HG03558 (cell line): ENCODE measurements at regions not wholly inside any gene's neighbourhood (a gene's known extent, or its start where the extent isn't known, plus 50 kb on each side); places are given as distances from the start of the nearest gene placed in this dataset.

ENCODE experiments used
- ATAC-seq: cut with Tn5 transposase; IDR thresholded peaks from one replicate; pipeline ENCODE4 v1.9.1; 2021; ENCODE audit warnings: moderate number of reproducible peaks; ENCODE audit not compliant: unreplicated experiment; ENCODE audit errors: extremely low read depth

DNA sequence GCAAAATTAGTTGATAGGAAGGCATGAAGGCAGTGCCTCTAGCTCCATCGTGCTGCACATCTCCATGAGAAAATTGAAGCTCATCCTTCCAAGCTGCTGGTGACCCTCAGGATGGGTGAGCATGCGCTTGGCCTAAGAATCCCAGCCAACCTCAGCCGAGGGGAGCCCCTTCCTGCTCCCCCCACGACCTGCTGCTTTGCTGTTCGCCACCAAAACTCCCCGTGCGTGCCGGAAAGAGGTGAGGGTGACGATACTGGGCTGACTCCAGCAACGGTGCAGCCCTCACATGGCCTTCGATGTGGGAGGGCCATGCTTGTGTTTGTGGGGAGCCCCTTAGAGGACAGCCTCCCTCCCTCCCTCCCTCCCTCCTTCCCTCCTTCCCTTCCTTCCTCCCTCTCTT lies 660.9 kb downstream of the BRD1 start:
- no peak for ATAC-seq

DNA sequence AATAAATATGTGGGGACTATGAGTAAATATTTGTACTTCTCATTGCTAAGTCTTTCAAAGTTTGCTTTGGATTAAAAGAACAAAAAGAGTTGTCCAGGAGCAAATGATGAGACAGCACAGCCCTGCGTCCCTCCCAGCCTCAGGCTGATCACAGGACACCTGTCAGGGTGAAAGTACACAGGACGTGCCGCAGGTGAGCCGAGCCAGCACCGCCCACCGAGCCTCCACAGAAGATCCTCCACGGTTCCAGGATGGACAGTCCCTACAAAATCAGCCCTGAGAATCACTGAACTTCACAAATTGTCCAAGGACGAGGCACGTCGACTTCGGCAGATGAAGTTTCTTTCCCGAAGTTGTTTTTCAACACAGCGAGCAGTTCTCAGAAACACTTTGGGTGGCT lies 661.5 kb downstream of the BRD1 start:
- no peak for ATAC-seq

DNA sequence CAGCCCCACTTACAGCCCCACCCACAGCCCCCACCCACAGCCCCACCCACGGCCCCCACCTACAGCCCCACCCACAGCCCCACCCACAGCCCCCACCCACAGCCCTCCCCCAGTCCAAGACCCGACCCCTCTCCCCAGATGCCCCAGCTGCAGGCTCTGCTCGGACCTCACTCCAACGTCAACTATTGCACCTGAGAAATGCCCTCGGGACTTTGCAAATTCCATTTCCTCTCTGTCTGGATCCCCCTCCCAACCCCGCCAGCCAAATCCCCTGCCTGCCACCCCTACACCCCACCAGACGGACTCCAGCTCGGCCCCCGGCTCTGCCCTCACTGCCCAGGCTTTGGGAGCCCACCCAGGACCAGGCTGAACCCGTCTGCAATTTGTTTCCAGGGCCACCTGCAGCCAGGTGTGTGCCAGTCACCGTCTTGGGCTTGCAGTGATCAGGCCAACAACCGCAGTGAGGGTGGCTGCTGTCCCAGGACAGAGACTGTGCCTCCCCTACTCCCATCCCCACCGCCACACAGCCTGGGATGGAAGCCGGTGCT lies 662.8 kb downstream of the BRD1 start:
- ATAC-seq = no peak

DNA sequence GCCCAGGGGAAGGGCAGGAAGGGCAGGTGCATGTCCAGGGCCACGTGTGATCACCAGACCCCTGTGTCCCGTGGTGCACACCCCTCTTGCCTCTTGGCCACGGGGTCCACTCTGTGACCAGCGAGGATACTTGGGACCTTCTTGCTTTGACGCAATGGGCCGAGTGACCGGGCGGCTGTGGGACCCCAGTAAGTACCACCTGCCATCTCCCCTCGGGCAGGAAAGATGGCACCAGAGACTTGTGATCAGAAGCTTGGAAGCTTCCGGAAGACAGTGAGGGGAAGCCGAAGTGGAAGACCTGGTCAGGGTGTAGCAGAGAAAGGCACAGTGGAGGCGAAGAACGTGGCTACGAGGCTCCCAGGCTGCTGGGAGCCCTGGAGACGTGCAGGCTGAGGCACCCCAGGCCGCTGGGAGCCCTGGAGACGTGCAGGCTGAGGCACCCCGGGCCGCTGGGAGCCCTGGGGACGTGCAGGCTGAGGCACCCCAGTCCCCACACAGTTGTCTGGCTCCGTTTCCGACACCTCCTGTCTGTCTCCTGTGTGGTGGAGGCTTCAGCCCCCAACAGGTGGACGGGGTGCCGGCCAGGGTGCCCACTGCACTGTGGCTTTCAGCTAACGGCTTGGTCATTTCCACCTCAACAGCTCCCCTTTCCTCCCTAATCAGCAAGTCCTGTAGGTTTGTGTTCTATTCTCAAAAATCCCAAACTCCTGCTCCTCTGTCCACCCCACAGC lies 663.5 kb downstream of the BRD1 start:
- ATAC-seq = no peak

DNA sequence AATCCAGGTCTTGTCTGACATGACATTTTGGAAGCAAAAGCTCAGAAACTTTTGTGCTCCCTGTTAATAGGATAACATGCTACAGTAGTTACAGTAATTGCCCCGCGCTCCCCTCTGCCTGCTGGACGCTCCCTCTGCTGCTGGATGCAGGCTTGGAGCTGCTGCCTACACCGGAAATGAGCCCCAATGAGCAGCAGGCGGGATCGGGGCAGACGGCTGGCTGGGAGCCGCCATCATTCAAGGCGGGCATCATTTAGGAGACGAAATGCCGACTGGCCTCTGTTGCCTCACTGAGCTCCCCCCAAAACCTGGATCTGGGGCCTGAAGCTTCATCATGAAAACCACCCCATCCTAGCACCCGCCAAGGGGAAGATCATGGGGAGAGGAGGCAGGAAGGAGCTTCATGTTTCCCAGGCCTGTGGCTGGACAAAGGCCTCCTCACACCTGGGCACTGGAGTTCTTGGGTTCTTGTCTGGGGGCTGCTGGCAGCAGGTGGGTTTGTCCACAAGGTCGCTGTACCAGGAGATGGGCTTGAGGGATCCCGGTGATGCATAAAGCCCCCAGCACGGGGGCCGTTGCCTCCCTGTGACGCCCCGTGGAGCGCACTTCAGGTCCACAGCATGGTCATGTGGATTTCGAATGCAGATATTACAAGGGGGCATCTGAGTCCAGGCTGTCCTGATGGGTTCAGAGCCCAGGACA lies 664.3 kb downstream of the BRD1 start:
- ATAC-seq = no peak

DNA sequence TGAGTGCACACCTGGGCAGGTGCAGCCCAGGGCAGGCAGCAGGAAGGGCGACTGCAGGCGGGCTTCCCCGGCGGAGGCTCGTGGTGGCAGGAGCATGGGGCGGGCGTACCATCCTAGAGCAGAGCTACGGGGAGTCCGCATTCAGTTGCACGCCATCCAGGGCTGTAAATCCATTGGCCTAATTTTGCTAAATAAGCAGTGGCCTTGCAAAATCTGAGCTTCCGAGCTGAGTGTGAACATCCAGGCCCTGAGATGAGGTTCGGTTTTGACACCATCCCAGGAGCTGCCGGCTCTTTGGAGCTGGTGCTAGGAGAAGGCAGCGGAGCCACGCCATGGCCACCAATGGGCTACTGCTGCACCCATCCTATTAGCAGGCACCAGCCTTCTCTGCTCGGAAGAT lies 664.8 kb downstream of the BRD1 start:
- ATAC-seq = no peak

DNA sequence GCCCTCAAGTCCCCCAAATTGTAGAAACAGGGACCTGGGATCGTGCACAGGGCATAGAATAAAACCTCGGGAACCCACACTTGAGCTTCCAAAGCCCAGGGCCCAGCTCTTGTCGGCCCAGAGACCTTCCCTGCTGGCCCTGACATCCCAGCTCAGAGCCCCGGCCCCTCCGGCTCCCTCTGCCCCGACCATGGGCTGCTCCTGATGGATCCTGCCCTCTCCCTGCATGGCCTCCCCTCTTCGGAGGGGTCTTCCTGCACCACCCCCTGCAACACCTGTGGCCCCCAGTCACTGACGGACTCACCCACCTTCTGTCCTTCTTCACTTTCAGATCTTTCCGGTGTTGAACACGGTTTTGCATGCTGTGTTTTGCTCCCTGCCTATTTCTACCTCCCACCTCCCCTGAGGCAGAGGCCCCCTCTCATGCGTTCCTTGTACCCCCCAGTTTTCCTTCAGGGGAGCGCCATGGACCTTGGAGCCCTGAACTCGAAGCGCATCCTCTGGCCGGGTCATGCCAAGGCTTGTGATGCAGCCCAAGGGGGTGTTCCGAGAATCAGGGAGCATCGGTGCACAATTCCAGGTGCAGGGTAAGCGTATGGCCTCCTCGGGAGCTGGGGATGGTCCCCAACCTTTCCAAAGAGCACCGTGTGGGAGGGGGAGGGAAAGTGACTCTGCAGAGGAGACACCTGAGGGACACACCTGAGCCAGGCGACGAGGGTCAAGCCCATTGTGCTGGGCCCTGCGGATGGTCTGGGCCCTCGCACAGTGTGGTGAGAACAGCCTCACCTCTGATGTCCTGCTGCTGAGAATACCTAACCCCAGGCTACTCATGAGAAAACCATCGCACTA lies 666.4 kb downstream of the BRD1 start:
- no peak for ATAC-seq

DNA sequence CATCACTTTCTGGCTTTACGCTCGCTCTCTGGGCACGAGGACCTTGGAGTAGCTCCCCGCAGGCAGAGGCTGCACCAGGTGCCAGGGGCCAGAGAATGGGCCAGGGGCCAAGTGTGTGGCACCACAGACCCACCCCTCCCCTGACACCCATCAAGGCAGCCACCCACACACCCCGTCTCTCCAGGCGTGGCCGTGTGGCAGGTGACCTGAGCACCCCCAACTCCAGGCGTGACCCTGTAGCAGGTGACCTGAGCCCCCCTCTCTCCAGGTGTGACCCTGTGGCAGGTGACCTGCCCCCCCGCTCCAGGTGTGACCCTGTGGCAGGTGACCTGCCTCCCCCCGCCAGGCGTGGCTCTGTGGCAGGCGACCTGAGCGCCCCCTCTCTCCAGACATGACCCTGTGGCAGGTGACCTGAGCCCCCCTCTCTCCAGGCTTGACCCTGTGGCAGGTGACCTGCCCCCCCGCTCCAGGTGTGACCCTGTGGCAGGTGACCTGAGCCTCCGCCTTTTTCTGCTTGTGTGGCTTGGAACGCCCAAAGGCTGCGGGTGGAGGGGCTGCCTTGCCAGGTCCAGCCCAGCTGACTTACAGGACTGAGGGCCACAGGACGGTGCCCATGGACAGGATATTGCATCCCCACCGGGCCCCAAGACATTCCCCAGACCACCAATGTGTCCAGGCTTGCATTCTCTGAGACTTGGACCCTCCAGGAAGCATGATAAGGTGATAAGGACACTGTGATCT lies 667.2 kb downstream of the BRD1 start:
- ATAC-seq = no peak

DNA sequence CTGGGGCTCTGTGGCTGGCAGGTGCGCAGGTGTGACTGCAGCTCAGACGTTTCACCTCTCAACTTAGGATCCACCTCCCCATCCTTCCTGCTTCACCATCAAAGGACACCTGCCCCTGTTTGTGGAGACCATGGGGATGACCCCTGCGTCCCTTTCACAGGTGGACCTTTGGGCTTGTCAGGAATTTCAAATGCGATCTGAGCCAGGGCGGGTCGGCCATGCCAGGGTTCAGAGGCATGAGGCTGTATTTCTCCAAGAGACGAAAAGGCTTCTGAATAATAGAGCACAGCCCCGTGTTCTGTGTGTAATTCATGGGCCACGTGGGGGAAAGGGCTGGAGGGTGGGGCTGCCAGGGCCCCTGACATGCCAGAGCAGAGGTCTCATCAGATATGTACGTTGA lies 668.0 kb downstream of the BRD1 start:
- no peak for ATAC-seq

DNA sequence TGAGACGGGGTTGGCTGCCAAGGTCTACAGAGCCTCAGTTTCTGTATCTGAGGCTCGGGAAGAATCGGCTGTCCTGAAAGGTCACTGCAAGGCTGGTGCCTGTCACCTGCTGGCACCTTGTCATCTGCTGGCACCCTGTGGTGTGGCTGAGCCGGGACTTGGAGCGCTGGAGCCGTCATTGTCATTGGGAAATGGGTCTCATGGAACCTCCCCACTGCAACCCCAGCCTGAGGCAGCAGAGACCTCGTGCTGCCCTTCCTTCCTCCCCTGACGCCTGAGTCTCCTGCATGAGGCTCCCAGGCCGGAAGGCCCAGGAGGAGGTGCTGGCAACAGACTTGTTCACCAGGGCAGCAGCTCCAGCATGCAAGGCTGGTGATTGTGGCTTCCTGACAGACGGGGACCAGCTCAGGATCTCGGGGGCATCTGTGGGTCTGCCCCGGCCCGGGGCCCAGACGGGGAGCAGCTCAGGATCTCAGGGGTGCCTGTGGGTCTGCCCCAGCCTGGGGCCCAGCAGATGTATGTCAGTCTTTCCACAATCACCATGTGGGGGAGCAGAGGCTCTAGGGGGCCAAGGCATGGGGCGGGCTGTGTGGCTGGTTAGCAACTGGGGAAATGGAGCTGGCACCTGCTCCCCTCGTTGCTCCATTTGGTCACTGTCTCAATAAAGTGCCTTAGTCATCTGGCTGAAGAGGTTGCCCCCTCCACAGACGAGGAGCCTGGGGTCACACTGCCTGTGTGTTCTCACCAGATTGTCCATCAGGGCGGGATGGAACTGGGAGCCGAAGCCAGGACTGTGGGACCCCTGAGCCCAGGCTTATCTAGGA lies 668.7 kb downstream of the BRD1 start:
- no peak for ATAC-seq

DNA sequence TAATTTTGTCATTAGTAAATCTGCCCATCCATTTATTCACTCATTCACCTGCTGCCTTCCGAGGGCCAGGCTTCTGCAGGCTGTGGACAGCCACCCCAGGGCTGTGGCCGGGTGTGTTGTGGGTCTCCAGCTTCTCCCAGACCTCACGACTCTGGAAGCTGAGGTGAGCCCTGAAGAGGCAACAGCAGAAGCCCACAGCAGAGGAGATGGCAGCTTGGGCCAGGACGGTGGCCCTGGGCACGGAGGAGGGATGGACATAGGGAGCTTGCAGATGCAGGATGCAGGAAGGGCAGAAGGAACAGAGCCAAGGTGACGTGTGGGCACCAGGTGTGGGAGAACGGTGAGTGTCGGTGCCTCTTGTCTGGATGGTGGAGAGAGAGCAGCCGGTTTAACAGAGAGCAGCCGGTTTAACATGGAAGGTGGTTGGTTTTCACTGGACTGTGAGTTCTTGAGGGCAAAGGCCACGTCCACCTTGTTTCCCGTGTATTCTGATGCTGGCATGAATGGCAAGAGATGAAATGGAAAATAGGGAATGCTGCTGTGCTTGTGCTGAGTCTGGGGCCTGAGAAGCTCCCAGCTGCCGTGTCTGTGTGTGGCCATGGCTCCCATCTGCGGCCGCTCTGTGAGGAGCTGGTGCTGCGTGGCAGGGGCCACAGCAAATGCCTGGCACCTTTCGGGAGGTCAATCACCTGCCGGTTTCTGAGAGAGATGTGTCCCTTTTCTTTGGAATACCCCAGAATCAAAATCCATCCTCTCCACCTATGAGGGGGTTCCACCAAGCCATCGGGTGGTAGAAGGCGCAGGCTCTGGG lies 669.9 kb downstream of the BRD1 start:
- no peak for ATAC-seq

DNA sequence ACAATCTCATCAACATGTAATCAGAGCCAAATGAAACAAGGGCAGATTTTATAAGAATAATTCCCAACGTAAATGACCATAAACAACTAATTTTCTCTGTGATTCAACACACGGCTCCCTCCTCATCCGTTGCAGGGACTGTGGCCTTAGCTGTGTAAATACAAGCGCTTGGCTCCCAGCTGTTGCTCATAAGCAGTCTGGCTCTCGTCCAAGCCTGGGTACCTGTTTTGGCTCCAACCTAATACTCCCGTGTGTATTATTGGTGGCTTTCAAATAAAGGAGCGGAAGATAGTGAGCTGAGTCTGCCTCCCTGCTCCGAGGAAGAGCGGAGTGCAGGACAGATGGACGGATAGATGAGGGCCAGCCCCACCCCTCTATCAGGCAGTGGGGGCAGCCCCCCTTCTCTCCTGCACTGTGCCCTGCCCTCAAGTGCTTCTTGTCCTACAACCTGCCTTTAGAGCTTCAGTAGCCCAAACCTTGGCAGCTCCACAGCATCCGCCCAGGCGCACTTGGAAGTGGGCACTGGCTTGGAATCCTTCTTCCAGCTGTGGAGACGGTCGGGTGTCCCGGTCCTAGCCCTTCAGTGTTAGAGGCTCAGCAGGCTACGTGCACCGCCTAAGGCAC lies 670.9 kb downstream of the BRD1 start:
- ATAC-seq = no peak

DNA sequence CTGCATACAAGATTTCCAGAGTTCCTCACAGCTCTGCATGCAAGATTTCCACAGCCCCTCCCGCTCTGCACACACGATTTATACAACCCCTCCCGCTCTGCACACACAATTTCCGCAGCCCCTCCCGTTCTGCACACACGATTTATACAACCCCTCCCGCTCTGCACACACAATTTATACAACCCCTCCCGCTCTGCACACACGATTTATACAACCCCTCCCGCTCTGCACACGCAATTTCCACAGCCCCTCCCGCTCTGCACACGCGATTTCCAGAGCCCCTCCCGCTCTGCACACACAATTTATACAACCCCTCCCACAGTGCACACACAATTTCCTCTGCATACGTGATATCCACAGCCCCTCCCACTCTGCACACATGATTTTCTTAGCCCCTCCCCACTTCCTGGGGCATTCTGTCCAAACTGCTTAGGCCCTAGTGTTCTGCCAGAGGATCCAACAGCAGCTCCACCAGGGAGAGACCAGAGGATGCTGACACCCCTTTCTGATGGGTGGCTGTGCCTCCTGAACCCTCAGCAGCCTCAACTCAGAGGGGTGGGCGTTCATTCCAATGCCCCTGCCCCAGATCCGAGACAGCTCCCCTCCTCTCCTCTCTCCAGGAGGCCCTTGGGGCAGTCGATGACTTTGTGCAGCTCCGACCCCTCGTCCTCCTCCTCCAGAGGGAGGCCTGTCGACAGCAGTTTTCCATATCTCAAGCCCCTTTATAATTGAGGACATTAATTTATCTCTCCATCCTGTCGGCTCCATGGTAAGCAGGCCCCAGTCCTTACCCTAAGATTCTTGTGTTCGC lies 671.7 kb downstream of the BRD1 start:
- no peak for ATAC-seq

DNA sequence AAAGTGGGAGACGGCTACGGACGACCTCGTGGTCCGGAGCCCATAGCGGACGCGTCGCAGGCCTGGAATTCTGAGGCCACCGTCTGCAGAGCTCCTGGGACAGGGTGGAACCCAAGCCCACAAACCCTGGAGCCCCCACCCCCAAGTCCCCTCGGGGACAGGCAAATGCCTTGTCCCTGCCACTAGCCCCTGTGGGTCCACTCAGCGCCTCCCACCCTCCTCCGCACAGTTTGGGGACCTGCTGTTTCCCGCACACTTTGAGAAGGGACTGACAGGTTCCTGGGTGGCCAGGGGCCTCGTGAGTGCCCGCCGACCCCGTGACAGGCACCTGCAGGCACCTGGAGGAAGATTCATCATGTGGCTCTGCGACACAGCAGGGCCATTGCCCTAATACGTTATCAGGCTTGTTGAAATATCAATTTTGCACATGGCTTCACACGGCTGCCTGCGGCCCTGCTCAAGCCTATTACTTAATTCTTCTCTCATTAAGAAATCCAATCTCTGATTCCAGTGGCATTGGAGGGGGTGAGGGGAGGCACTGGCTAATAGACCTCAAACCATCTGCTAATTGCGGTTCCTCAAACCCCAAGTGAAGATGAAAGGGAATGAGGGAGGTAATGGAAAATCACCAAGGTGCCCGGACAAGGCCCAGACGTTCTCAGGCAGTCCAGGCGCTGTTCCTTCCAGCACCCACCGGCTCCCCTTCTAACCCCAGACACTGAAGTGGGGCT lies 672.5 kb downstream of the BRD1 start:
- no peak for ATAC-seq

DNA sequence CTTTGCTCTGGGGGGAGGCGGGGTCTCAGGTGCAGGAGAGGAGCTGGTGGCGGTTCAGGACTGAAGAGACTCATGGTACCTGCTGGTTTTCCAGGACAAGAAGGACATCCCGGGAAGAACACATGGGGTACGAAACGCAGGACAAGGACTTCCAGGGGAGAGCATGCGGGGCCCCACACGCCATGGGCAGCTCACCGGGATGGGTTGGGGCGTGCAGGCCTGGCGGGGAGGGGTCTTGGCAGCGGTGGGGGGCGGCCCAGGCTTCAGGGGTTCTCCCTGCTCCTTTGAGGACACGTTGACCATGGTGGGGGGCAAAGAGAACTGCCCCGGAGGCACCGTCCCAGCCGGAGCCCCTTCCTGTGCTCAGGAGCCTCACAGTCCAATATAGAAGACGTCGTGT lies 673.2 kb downstream of the BRD1 start:
- ATAC-seq = no peak

DNA sequence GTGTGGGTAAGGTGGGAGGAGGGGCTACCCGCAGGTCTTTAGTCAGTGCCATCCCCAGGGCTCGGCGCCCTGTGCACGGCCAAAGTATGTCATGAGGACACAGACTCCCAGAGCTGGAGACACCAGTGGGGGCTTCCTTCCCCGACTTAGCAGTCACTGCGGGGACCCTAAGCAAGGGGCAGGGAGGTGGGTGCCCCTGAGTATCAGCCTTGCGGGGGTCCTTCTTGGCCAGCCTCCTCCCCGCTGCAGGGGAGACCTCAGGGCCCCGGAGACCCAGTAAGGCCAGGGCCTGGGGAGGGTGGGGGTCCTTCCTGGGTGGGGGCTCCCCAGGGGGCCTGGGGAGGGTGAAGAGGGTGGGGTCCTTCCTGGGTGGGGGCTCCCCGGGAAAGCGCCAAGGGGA lies 673.8 kb downstream of the BRD1 start:
- no peak for ATAC-seq
